HCT116 (cell line): ENCODE measurements at regions not wholly inside any gene's neighbourhood (a gene's known extent, or its start where the extent isn't known, plus 50 kb on each side); places are given as distances from the start of the nearest gene placed in this dataset.

Experiments used
- ATF3 ChIP-seq: IDR thresholded peaks from 2 replicates; pipeline ENCODE4 v1.6.1; 2012
- CEBPB ChIP-seq: IDR thresholded peaks from 2 replicates; pipeline ENCODE4 v1.6.1; 2012; ENCODE audit warnings: low read depth
- EZH2 ChIP-seq: fragments of 200-600 bp; sonication (generic); IDR thresholded peaks from 2 replicates; pipeline ENCODE4 v1.6.1; 2017; ENCODE audit warnings: antibody characterized with exemption, mixed run types
- EZH2phosphoT487 ChIP-seq: fragments of 200-600 bp; IDR thresholded peaks from 2 replicates; pipeline ENCODE4 v1.6.1; 2018; ENCODE audit warnings: antibody characterized with exemption, borderline replicate concordance
- JUND ChIP-seq: IDR thresholded peaks from 2 replicates; pipeline ENCODE4 v1.6.1; 2012
- POLR2A ChIP-seq: IDR thresholded peaks from 2 replicates; pipeline ENCODE4 v1.7.0; 2011; ENCODE audit warnings: borderline replicate concordance; ENCODE audit not compliant: insufficient read depth, insufficient read length; ENCODE audit errors: extremely low read depth
- POLR2AphosphoS5 ChIP-seq: IDR thresholded peaks from 2 replicates; pipeline ENCODE4 v1.6.1; 2011; ENCODE audit warnings: mild to moderate bottlenecking, low read depth, low read length, moderate library complexity
- RAD21 ChIP-seq: IDR thresholded peaks from 2 replicates; pipeline ENCODE4 v1.6.1; 2012; ENCODE audit warnings: low read depth, mild to moderate bottlenecking
- REST ChIP-seq: IDR thresholded peaks from 2 replicates; pipeline ENCODE4 v1.6.1; 2012; ENCODE audit warnings: low read depth
- SRF ChIP-seq: IDR thresholded peaks from 2 replicates; pipeline ENCODE4 v1.6.1; 2012; ENCODE audit warnings: low read depth
- YY1 ChIP-seq: IDR thresholded peaks from 2 replicates; pipeline ENCODE4 v1.6.1; 2011; ENCODE audit warnings: low read length, low read depth, moderate library complexity, mild to moderate bottlenecking; ENCODE audit not compliant: insufficient replicate concordance; ENCODE audit errors: extremely low read depth
- TF ChIP-seq, protein P1 (sequence below): IDR thresholded peaks from 2 replicates; pipeline ENCODE4 v1.6.1; 2011; ENCODE audit warnings: mild to moderate bottlenecking, low read length, moderate library complexity; ENCODE audit not compliant: insufficient replicate concordance; ENCODE audit errors: extremely low read depth
- TF ChIP-seq, protein P2 (sequence below), 3 experiments: fragments of 200-600 bp in 1 of 3; sonication (generic) in 1 of 3; IDR thresholded peaks in 2 of 3; conservative IDR thresholded peaks in 1 of 3; 2 replicates each; pipeline ENCODE4 v1.5.1; 2012 to 2017; ENCODE audit warnings: low read depth in 2 of 3, low read length in 2 of 3, antibody characterized with exemption in 1 of 3, borderline replicate concordance in 1 of 3, control low read depth in 1 of 3, mild to moderate bottlenecking in 1 of 3, mixed read lengths in 1 of 3, mixed run types in 1 of 3, moderate library complexity in 1 of 3; ENCODE audit not compliant: insufficient read depth in 1 of 3

GRCh38 chr11:90391756-90392155 lies 168.9 kb upstream of the CHORDC1 start:
- no peak for TF ChIP-seq ATF3
- TF ChIP-seq SRF = no peak
- TF ChIP-seq, protein P1, sequence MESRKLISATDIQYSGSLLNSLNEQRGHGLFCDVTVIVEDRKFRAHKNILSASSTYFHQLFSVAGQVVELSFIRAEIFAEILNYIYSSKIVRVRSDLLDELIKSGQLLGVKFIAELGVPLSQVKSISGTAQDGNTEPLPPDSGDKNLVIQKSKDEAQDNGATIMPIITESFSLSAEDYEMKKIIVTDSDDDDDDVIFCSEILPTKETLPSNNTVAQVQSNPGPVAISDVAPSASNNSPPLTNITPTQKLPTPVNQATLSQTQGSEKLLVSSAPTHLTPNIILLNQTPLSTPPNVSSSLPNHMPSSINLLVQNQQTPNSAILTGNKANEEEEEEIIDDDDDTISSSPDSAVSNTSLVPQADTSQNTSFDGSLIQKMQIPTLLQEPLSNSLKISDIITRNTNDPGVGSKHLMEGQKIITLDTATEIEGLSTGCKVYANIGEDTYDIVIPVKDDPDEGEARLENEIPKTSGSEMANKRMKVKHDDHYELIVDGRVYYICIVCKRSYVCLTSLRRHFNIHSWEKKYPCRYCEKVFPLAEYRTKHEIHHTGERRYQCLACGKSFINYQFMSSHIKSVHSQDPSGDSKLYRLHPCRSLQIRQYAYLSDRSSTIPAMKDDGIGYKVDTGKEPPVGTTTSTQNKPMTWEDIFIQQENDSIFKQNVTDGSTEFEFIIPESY = no peak
- TF ChIP-seq, protein P2, sequence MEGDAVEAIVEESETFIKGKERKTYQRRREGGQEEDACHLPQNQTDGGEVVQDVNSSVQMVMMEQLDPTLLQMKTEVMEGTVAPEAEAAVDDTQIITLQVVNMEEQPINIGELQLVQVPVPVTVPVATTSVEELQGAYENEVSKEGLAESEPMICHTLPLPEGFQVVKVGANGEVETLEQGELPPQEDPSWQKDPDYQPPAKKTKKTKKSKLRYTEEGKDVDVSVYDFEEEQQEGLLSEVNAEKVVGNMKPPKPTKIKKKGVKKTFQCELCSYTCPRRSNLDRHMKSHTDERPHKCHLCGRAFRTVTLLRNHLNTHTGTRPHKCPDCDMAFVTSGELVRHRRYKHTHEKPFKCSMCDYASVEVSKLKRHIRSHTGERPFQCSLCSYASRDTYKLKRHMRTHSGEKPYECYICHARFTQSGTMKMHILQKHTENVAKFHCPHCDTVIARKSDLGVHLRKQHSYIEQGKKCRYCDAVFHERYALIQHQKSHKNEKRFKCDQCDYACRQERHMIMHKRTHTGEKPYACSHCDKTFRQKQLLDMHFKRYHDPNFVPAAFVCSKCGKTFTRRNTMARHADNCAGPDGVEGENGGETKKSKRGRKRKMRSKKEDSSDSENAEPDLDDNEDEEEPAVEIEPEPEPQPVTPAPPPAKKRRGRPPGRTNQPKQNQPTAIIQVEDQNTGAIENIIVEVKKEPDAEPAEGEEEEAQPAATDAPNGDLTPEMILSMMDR (IDR thresholded peaks at IDR 0.05 in 2 of 3, conservative IDR thresholded peaks at IDR 0.05 in 1 of 3; ENCODE audit: borderline replicate concordance in 1 of 3, insufficient read depth in 1 of 3, low read depth in 2 of 3, low read length in 2 of 3) = no peak
- no peak for TF ChIP-seq POLR2A
- TF ChIP-seq YY1 = no peak
- no peak for TF ChIP-seq EZH2
- TF ChIP-seq EZH2phosphoT487 = no peak
- TF ChIP-seq POLR2AphosphoS5 = no peak
- no peak for TF ChIP-seq JUND
- TF ChIP-seq RAD21 = no peak
- TF ChIP-seq CEBPB = no peak
- TF ChIP-seq REST = no peak
